ENCODE measurements at regions not wholly inside any gene's neighbourhood (a gene's known extent, or its start where the extent isn't known, plus 50 kb on each side); places are given as distances from the start of the nearest gene placed in this dataset.
"Not testable (repeated sequence)": the region's sequence is repeated elsewhere in the genome, so short reads cannot be mapped to it uniquely, and the experiment has no call there.

- DNase-seq: no peak
Observed at GRCh38 chr1:221263831-221264767, 384.9 kb downstream of the HLX start.

- no peak for DNase-seq
Observed at GRCh38 chr1:221264848-221265247, 385.6 kb downstream of the HLX start.

- DNase-seq: no peak
Observed at GRCh38 chr1:221268295-221268694, 389.1 kb downstream of the HLX start.

- DNase-seq: no peak
Observed at GRCh38 chr1:221271701-221272100, 392.5 kb downstream of the HLX start.

- no peak for DNase-seq
Observed at GRCh38 chr1:221272940-221273339, 393.7 kb downstream of the HLX start.

- no peak for DNase-seq
Observed at GRCh38 chr1:221274373-221274772, 395.1 kb downstream of the HLX start.

- no peak for DNase-seq
Observed at GRCh38 chr1:221276896-221277409, 397.7 kb downstream of the HLX start.

- no peak for DNase-seq
Observed at GRCh38 chr1:221279146-221279545, 399.9 kb downstream of the HLX start.

GRCh38 chr1:221283532-221283931 is 404.3 kb downstream of the HLX start:
- DNase-seq: no peak

GRCh38 chr1:221284028-221284427 is 404.8 kb downstream of the HLX start:
- no peak for DNase-seq

GRCh38 chr1:221284991-221285390 is 405.7 kb downstream of the HLX start:
- not testable (repeated sequence) for DNase-seq

- DNase-seq: not testable (repeated sequence)
Observed at GRCh38 chr1:221285458-221286210, 406.4 kb downstream of the HLX start.

- no peak for DNase-seq
Observed at GRCh38 chr1:221286399-221286798, 407.2 kb downstream of the HLX start.

- no peak for DNase-seq
Observed at GRCh38 chr1:221289103-221289502, 409.9 kb downstream of the HLX start.

GRCh38 chr1:221290669-221291068 is 411.4 kb downstream of the HLX start:
- no peak for DNase-seq

GRCh38 chr1:221291113-221291512 is 411.9 kb downstream of the HLX start:
- DNase-seq: no peak

- DNase-seq: no peak
Observed at GRCh38 chr1:221292652-221293051, 413.4 kb downstream of the HLX start.

- no peak for DNase-seq
Observed at GRCh38 chr1:221294242-221294641, 415.0 kb downstream of the HLX start.

- DNase-seq: no peak
Observed at GRCh38 chr1:221302357-221302756, 423.1 kb downstream of the HLX start.

GRCh38 chr1:221302810-221303209 is 423.6 kb downstream of the HLX start:
- no peak for DNase-seq

GRCh38 chr1:221303623-221304022 is 424.4 kb downstream of the HLX start:
- no peak for DNase-seq

GRCh38 chr1:221306239-221306638 is 427.0 kb downstream of the HLX start:
- DNase-seq: no peak
